Daoy (cell line): ENCODE measurements at regions not wholly inside any gene's neighbourhood (a gene's known extent, or its start where the extent isn't known, plus 50 kb on each side); places are given as distances from the start of the nearest gene placed in this dataset.
A peak's percentile ranks its signal among the peaks of the same experiment; 100 is the strongest.

Experiments
- DNase-seq: peaks from one replicate; pipeline ENCODE4 v3.0.0-alpha.2; 2015; ENCODE audit warnings: low read depth

DNA sequence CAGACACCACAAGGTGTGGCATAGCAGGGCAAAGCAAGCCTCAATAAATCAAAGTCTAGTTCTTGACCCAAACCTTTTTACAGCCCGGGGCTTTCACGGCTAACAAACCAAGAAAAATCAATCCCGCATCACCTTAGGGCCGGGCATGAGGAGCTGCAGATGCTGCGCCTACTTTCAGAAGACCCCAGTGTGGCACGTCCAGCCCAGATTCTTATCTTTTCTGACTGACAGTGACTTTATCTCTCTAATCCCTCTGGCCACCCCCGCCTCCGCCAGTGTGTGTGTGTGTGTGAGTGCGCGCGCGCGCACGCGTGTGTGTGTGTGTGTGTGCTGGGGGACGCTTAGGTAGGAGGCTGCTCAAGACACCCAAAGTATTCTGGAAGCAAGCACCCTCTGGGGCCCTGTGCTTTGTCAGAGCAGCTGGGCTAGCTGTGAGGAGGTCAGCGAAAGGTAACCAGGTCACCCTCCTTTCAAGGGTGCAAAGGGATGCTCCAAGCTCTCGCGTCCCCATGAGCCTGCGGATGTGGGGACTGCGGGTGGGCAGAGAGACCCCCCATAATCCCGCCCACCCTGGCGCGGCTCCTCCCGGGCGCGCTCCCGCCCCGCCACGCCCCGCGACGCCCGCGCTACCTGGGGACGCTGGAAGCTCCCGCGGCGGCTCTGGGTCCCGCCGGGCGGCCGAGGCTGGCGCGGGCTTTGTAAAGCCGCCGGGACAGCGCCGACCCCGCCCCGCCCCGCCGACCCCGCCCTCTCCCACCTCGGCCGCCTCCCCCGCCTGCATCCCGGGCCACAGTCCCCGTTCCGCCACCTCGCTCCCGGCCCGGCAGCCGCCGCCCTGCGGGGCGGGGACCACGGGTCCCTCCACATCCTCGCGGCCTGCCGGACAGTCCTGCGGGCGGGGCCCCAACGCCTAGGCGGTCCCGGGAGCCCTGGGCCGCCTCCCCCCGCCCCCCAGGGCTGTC is 57.1 kb upstream of the RHOBTB1 start:
- peak; percentile 33 for DNase-seq

DNA sequence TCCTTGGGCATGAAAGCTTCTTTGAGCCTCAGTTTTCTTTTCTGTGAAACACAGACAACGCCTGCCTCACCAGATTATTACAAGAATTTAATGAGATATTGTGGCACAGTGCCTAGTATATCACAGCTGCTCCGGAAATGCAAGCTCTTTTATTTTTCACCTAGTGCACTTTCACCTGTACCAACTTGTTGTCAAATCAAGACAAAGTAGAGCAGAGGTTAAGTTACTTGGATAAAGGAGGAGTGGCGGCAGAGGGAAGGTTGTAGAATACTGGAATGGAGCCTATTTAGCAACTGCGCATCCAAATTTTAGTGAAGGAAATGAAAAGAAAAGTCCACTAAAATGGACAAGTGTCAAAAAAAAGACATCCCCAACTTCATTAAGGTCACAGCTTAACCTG is 54.9 kb upstream of the RHOBTB1 start:
- no peak for DNase-seq

- DNase-seq = no peak
These were observed 50.1 kb upstream of the RHOBTB1 start for GRCh38 chr10:60994128-60994527.
